ENCODE measurements at regions not wholly inside any gene's neighbourhood (a gene's known extent, or its start where the extent isn't known, plus 50 kb on each side); places are given as distances from the start of the nearest gene placed in this dataset.
"Not testable (repeated sequence)": the region's sequence is repeated elsewhere in the genome, so short reads cannot be mapped to it uniquely, and the experiment has no call there.

GRCh38 chr10:6716516-6716915, 136.4 kb upstream of the PRKCQ start:
- no peak for DNase-seq

GRCh38 chr10:6713716-6714115, 133.6 kb upstream of the PRKCQ start:
- DNase-seq, result no peak

GRCh38 chr10:6713120-6713519, 133.0 kb upstream of the PRKCQ start:
- no peak for DNase-seq

GRCh38 chr10:6711881-6712280, 131.8 kb upstream of the PRKCQ start:
- DNase-seq, result no peak

- no peak for DNase-seq
Measured at GRCh38 chr10:6711408-6711841, 131.3 kb upstream of the PRKCQ start.

GRCh38 chr10:6707352-6707751, 127.3 kb upstream of the PRKCQ start:
- DNase-seq, result no peak

- DNase-seq, result no peak
Measured at GRCh38 chr10:6706725-6707124, 126.6 kb upstream of the PRKCQ start.

- no peak for DNase-seq
Measured at GRCh38 chr10:6704896-6705295, 124.8 kb upstream of the PRKCQ start.

- DNase-seq, result not testable (repeated sequence)
Measured at GRCh38 chr10:6702833-6703232, 122.8 kb upstream of the PRKCQ start.

- no peak for DNase-seq
Measured at GRCh38 chr10:6702030-6702429, 122.0 kb upstream of the PRKCQ start.

GRCh38 chr10:6701289-6701688, 121.2 kb upstream of the PRKCQ start:
- no peak for DNase-seq

GRCh38 chr10:6700066-6700465, 120.0 kb upstream of the PRKCQ start:
- no peak for DNase-seq

- DNase-seq, result no peak
Measured at GRCh38 chr10:6699336-6699735, 119.3 kb upstream of the PRKCQ start.

GRCh38 chr10:6695519-6695918, 115.4 kb upstream of the PRKCQ start:
- DNase-seq, result no peak

- no peak for DNase-seq
Measured at GRCh38 chr10:6694447-6695140, 114.5 kb upstream of the PRKCQ start.

GRCh38 chr10:6692856-6693255, 112.8 kb upstream of the PRKCQ start:
- DNase-seq, result no peak

- DNase-seq, result no peak
Measured at GRCh38 chr10:6692103-6692502, 112.0 kb upstream of the PRKCQ start.

- DNase-seq, result no peak
Measured at GRCh38 chr10:6689036-6689435, 109.0 kb upstream of the PRKCQ start.

- no peak for DNase-seq
Measured at GRCh38 chr10:6680735-6681134, 100.7 kb upstream of the PRKCQ start.

GRCh38 chr10:6678956-6679355, 98.9 kb upstream of the PRKCQ start:
- DNase-seq, result no peak

- peak; percentile 71 for DNase-seq
Measured at GRCh38 chr10:6678211-6678803, 98.2 kb upstream of the PRKCQ start.

- not testable (repeated sequence) for DNase-seq
Measured at GRCh38 chr10:6677129-6677528, 97.1 kb upstream of the PRKCQ start.

GRCh38 chr10:6674291-6674690, 94.2 kb upstream of the PRKCQ start:
- DNase-seq, result no peak

GRCh38 chr10:6671976-6672375, 91.9 kb upstream of the PRKCQ start:
- no peak for DNase-seq

GRCh38 chr10:6669269-6669859, 89.3 kb upstream of the PRKCQ start:
- peak; percentile 53 for DNase-seq
